ENCODE measurements at regions not wholly inside any gene's neighbourhood (a gene's known extent, or its start where the extent isn't known, plus 50 kb on each side); places are given as distances from the start of the nearest gene placed in this dataset.

DNA sequence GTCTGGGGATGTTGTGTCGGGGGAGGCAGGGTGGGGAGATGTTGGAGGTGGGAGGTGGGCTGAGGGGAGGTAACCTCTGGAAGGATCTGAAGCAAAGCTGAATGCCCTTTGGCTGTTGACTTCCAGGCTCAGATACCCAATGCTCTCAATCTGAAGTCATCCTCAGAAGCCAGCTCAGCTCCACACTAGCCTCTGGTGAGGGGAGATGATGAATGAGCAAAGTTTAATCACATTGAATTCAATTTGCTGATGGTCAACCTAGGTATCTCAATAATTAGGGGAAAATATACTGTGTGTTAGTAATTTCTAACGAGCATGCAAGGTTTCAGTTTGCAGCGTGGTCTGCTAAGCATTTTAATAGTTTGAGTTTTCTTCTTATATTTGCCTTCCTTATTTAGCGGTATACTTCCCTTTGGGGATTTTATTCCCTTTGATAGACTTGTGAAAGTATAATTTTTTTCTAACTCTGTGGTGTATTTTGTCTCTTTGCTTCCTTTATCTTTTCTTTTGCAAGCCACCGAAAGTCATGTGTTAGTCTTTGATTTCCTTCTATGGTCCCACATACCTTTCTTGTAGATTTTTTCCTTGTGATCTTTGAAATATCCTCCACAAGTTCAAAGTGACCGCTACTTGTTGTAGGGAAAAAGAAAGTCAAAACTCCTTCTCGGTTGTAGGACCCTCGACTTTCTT lies 146.3 kb upstream of the LEF1 start:
- no peaks in the 10 kb centered on the region for H3K9me3 ChIP-seq (ENCODE audit: low read length)
- no peak overlapping the region for H2AFZ ChIP-seq (ENCODE audit: low read depth, low read length)
- H3K4me1 ChIP-seq (ENCODE audit: insufficient read depth, low read length), result no peaks in the 10 kb centered on the region
- no peak overlapping the region for H3K4me3 ChIP-seq (ENCODE audit: low read length)
- no peaks in the 10 kb centered on the region for H3K27me3 ChIP-seq (ENCODE audit: insufficient read depth, low read length)
- H3K36me3 ChIP-seq (ENCODE audit: insufficient read depth, low read length), result no peaks in the 10 kb centered on the region

DNA sequence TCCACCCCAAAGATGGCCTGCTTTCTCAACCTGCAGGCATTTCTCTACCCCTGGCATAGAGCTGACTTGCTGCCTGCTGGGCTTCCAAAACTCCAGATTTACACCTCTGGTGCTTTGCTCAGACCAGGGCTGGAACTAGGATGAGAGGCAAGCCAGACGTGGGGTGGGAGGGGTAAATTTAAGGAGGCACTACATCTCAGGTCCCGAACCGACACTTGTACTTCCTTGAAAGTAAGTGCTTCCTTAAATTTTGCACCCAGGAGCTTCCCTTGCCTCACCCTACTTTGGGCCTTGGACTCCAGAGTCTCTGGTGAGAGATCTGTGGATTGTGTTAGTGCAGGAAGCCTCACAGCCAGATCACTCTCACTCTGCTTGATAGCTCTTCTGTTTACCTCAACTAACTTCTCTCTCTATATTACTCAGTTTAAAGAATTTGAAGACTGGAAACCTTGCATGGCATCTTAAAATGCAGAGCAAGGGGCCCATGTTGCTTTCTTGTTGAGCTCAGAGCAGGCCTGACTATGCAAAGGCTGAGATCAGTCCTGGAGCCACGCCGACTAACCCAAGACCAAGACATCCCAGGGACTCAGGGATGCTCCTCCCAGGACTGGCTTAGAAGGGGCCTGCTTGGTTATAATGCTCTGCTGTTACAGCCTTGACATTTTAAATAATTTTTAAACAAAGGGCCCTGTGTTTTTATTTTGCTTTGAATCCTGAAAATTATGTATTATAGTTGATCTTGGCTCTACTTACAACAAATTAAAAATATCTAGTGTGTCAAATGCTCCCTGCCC lies 145.0 kb upstream of the LEF1 start:
- Histone ChIP-seq H3K27me3 (ENCODE audit: insufficient read depth, low read length) (no peaks in the 10 kb centered on the region), H3K4me3 (ENCODE audit: low read length) (no peak overlapping the region), H3K4me1 (ENCODE audit: insufficient read depth, low read length) (no peaks in the 10 kb centered on the region), H3K36me3 (ENCODE audit: insufficient read depth, low read length) (no peaks in the 10 kb centered on the region), H3K9me3 (ENCODE audit: low read length) (no peaks in the 10 kb centered on the region), H2AFZ (ENCODE audit: low read depth, low read length) (no peak overlapping the region)

DNA sequence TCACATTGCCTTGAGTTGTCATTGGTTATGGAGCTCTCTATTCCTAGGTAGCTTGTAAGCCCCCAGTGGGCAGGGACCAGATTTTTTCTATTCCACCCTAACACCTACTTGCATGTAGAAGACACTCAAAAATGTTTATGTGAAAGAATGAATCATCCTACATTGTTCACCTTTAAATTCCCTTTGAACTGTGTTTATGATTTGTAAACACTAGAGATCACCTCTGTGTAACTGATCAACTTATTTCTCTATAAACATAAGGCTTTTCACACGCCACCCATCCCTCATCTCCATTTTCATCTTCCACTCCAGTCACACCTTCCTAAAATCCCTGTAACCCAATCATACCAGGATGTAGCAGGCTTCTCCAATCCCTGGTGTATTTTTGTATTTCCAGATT lies 142.6 kb upstream of the LEF1 start:
- no peak overlapping the region for H2AFZ ChIP-seq (ENCODE audit: low read depth, low read length)

DNA sequence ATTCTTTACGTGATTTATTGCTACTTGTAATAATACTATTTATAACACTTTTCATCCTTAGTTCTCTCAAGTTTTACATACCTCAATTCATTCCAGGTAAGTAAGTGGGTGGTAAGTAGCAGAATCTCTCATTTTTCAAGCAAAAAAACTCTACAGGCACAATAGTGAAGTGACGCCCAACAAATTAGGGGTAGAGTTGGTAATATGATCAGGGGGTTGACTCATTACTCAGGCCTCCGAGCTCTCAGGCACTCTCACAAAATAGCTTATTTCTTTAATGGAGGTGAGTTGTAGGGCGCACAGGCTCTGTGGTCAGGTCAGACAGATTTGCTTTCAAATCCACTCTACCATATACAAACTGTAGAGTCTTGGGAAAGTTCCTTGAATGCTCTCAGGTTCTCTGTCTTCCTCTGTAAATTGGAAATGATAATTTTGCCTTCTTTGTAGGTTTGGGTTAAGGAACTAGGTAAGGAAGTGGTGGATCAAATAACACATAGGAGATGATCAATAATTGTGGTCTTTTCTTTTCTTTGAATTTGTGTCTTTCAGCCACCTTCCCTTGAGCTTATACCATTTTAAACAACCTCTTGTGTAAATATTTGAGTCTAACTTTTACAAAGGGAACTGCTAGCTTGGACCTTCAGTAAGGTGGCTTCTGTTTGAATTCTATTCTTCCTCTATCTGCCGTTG lies 134.9 kb upstream of the LEF1 start:
- Histone ChIP-seq H3K4me1 (ENCODE audit: insufficient read depth, low read length) (no peaks in the 10 kb centered on the region), H3K27me3 (ENCODE audit: insufficient read depth, low read length) (peaks cover 5% of the 10 kb centered on the region), H3K4me3 (ENCODE audit: low read length) (no peak overlapping the region), H3K9me3 (ENCODE audit: low read length) (no peaks in the 10 kb centered on the region), H3K36me3 (ENCODE audit: insufficient read depth, low read length) (no peaks in the 10 kb centered on the region), H2AFZ (ENCODE audit: low read depth, low read length) (no peak overlapping the region)

More for the DNA sequence above, 142.6 kb upstream of the LEF1 start:
- H3K4me1 ChIP-seq (ENCODE audit: insufficient read depth, low read length), result no peaks in the 10 kb centered on the region
- no peaks in the 10 kb centered on the region for H3K9me3 ChIP-seq (ENCODE audit: low read length)
- H3K36me3 ChIP-seq (ENCODE audit: insufficient read depth, low read length), result no peaks in the 10 kb centered on the region
- no peaks in the 10 kb centered on the region for H3K27me3 ChIP-seq (ENCODE audit: insufficient read depth, low read length)
- no peak overlapping the region for H3K4me3 ChIP-seq (ENCODE audit: low read length)

DNA sequence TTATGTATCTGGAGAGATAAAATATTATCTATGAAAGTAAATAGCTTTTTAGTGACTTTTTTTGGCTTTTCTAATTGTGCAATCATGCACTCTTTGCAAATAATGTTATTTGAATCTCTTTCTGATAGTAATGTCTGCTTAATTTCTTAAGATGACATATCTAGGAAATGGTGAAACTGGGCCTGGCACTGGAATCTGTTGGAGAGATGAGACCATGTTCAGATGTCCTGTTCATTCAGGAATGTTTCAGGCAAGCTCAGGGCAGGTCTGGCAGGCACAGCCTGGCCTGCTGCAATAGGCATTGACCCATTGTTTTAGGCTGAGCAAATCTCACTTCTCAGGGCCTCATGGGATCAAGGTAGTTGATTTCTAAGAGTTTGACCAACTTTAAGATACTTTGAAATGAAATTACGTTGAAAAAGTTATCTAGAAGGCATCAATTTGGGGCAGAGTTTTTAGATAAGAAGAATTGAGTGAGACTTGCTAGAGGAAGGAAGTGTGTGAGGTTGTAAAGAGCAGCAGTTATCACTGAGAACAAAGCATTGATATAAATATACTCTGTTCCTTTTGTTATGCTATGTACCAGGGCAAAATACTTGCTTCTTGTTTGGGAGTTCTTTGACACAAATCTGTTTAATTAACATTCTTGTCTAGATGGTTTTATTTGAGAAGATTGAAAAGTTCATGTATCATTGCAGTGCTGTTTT lies 133.0 kb upstream of the LEF1 start:
- no peak overlapping the region for H2AFZ ChIP-seq (ENCODE audit: low read depth, low read length)
- H3K4me1 ChIP-seq (ENCODE audit: insufficient read depth, low read length), result no peaks in the 10 kb centered on the region
- H3K4me3 ChIP-seq (ENCODE audit: low read length), result no peak overlapping the region
- H3K36me3 ChIP-seq (ENCODE audit: insufficient read depth, low read length), result no peaks in the 10 kb centered on the region
- H3K27me3 ChIP-seq (ENCODE audit: insufficient read depth, low read length), result peaks cover 5% of the 10 kb centered on the region
- H3K9me3 ChIP-seq (ENCODE audit: low read length), result no peaks in the 10 kb centered on the region

DNA sequence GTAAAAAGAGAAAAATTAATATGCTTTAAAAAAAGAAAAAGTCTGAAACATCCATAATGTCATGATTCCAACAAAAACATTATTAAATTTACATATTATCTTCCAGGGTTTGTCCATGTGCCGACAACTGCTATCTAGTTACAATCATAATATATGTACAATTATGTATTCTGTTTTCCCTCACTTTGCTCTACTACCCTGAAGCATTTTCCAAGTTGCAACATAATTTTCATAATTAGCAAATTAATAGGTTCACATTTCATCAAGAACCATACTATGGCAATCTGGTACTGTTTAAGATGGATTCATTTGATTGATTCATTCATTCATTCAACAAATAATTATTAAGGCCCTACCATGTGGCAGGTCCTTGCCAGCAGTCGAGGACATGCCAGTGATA lies 128.9 kb upstream of the LEF1 start:
- Histone ChIP-seq H2AFZ (ENCODE audit: low read depth, low read length) (no peak overlapping the region), H3K4me3 (ENCODE audit: low read length) (no peak overlapping the region), H3K4me1 (ENCODE audit: insufficient read depth, low read length) (no peaks in the 10 kb centered on the region), H3K27me3 (ENCODE audit: insufficient read depth, low read length) (no peaks in the 10 kb centered on the region), H3K9me3 (ENCODE audit: low read length) (no peaks in the 10 kb centered on the region), H3K36me3 (ENCODE audit: insufficient read depth, low read length) (no peaks in the 10 kb centered on the region)

DNA sequence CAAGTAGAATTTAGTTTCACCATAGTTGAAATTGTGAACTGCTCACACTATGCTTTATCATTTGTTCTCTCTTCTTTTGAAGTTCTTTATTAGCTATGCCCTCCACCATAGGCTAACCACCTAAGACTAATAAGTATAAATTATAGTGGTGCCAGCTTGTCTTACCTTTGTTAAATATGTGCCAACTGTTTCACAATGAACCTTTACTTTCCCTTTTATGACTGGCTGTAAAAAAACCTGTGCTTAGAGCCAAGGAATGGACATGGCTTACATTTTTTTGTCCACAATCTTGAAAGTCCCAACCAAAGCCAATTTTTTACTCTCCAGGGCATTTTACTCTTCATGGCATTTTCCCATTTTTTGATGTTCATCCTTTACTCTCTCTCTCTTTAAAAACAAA lies 123.5 kb upstream of the LEF1 start:
- H2AFZ ChIP-seq (ENCODE audit: low read depth, low read length), result no peak overlapping the region
- H3K4me1 ChIP-seq (ENCODE audit: insufficient read depth, low read length), result no peaks in the 10 kb centered on the region
- no peaks in the 10 kb centered on the region for H3K36me3 ChIP-seq (ENCODE audit: insufficient read depth, low read length)
- no peaks in the 10 kb centered on the region for H3K27me3 ChIP-seq (ENCODE audit: insufficient read depth, low read length)
- H3K9me3 ChIP-seq (ENCODE audit: low read length), result no peaks in the 10 kb centered on the region
- no peak overlapping the region for H3K4me3 ChIP-seq (ENCODE audit: low read length)

DNA sequence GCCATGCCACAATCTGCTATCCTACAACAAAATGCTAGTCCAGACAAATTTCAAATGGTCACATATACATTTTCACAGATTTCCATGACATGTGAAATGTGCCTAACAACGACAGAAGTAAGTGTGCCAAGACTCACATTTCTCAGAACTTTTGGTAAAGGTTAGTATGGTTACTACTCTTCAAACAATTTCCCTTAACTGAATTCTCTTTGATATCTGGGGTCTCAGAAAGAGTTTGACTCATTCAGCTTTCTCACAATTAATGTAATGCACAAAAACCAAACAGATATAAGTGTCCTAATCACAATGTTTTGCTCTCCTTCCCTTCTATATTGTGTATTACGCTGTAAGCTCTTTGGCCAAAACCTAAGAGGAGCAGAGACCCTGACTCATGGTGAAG lies 122.4 kb upstream of the LEF1 start:
- no peak overlapping the region for H3K4me3 ChIP-seq (ENCODE audit: low read length)
- H2AFZ ChIP-seq (ENCODE audit: low read depth, low read length), result no peak overlapping the region
- no peaks in the 10 kb centered on the region for H3K4me1 ChIP-seq (ENCODE audit: insufficient read depth, low read length)
- no peaks in the 10 kb centered on the region for H3K27me3 ChIP-seq (ENCODE audit: insufficient read depth, low read length)
- H3K36me3 ChIP-seq (ENCODE audit: insufficient read depth, low read length), result no peaks in the 10 kb centered on the region
- no peaks in the 10 kb centered on the region for H3K9me3 ChIP-seq (ENCODE audit: low read length)

DNA sequence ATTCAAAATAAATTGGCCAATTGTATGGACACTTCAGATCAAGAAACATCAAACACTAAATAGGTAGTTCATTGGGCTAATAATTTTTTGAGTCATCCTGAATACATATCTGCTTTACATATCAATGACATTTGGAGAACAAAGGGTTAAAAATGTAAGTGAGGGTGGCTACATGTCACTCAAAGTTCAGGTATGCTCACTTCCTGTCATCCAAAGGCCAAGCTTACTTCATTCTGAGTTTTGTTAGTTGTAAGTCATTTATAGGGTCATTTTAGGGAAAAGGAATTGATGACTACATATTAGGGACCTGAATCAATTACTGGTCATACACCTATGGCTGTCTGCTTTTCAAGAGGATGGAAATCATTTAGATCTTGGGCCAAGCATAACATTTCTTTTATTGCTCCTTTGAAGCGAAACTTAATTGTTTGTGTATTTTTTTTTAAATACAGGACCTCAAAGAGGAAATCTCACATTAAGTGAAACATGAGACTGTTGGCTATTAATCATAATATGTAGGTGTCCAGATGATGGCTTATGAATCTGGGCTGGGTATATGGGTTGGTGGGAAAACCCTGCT lies 119.2 kb upstream of the LEF1 start:
- no peaks in the 10 kb centered on the region for H3K36me3 ChIP-seq (ENCODE audit: insufficient read depth, low read length)
- no peak overlapping the region for H2AFZ ChIP-seq (ENCODE audit: low read depth, low read length)
- H3K4me3 ChIP-seq (ENCODE audit: low read length), result no peak overlapping the region

DNA sequence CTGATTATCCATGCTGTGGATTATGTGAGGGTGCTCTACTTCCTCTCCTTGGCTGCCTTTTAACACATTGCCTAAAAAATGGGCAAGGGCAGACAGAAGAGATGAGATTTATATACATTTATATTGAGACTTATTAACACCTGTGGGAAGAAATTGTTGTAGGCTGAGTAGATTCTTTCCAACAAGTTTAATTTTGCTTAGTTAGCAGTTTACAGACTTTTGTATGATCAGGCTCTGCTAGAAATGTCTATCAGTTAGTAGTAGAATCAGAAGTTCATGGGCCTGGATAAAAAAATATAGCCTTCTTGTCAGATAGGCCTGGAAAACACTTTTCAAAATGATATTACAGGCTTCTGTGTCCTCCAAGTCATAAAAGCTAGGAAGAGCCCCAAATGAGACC lies 111.3 kb upstream of the LEF1 start:
- no peak overlapping the region for H3K4me3 ChIP-seq (ENCODE audit: low read length)
- H2AFZ ChIP-seq (ENCODE audit: low read depth, low read length), result no peak overlapping the region
- H3K4me1 ChIP-seq (ENCODE audit: insufficient read depth, low read length), result no peaks in the 10 kb centered on the region
- no peaks in the 10 kb centered on the region for H3K9me3 ChIP-seq (ENCODE audit: low read length)
- no peaks in the 10 kb centered on the region for H3K36me3 ChIP-seq (ENCODE audit: insufficient read depth, low read length)
- no peaks in the 10 kb centered on the region for H3K27me3 ChIP-seq (ENCODE audit: insufficient read depth, low read length)

More for the DNA sequence above, 119.2 kb upstream of the LEF1 start:
- no peaks in the 10 kb centered on the region for H3K9me3 ChIP-seq (ENCODE audit: low read length)
- H3K4me1 ChIP-seq (ENCODE audit: insufficient read depth, low read length), result no peaks in the 10 kb centered on the region
- H3K27me3 ChIP-seq (ENCODE audit: insufficient read depth, low read length), result no peaks in the 10 kb centered on the region

DNA sequence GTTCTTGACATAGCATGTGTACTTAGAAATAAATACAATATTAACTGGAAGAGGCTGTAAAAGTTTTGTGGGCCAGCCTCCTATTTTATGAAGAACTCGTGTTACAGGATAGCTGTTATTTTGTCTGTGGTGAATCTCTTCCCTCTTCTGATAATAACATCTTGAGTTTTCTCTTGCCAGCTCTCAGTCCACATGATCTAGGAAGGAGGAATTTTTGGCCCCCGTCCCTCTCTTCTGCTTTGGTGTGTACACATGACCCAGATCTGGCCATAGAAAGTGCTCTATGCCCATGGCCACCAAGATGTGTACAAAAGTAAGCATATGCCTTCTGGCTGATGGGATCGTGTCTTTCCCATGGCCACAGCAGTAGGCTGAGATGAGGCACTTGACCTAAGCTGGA lies 108.0 kb upstream of the LEF1 start:
- no peak overlapping the region for H2AFZ ChIP-seq (ENCODE audit: low read depth, low read length)
- no peaks in the 10 kb centered on the region for H3K4me1 ChIP-seq (ENCODE audit: insufficient read depth, low read length)
- H3K36me3 ChIP-seq (ENCODE audit: insufficient read depth, low read length), result no peaks in the 10 kb centered on the region
- H3K27me3 ChIP-seq (ENCODE audit: insufficient read depth, low read length), result no peaks in the 10 kb centered on the region
- no peaks in the 10 kb centered on the region for H3K9me3 ChIP-seq (ENCODE audit: low read length)
- H3K4me3 ChIP-seq (ENCODE audit: low read length), result no peak overlapping the region

DNA sequence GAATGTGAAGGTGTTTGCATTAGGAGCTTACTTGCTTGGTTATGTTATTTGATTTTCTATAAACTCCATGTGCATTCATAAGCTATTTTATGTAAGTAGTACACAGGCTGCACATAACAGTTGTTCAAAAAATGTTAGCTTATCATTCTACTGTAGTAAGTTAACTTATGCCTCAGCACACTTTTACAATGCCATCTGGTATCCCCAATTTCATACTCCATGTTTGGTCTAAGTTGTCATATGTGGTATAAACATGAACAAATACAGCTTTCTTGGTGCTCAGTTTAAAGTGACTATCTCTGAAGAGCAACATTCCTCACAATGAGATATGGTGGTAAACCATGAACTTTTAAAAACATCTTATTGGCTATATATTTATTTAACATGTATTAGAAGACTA lies 104.3 kb upstream of the LEF1 start:
- no peak overlapping the region for H2AFZ ChIP-seq (ENCODE audit: low read depth, low read length)
- H3K27me3 ChIP-seq (ENCODE audit: insufficient read depth, low read length), result no peaks in the 10 kb centered on the region
- H3K4me1 ChIP-seq (ENCODE audit: insufficient read depth, low read length), result no peaks in the 10 kb centered on the region
- H3K9me3 ChIP-seq (ENCODE audit: low read length), result no peaks in the 10 kb centered on the region
- H3K4me3 ChIP-seq (ENCODE audit: low read length), result no peak overlapping the region
- no peaks in the 10 kb centered on the region for H3K36me3 ChIP-seq (ENCODE audit: insufficient read depth, low read length)
